ENCODE measurements at regions not wholly inside any gene's neighbourhood (a gene's known extent, or its start where the extent isn't known, plus 50 kb on each side); places are given as distances from the start of the nearest gene placed in this dataset.

- TF ChIP-seq POLR2A (IDR thresholded peaks at IDR 0.05) (no peak), CTCF (IDR thresholded peaks at IDR 0.05) (no peak)
Observed at GRCh38 chr19:30070968-30071632, 129.1 kb downstream of the URI1 start.

All from thyroid gland (tissue), 4 donors.